GM12878 (cell line): ENCODE measurements at regions not wholly inside any gene's neighbourhood (a gene's known extent, or its start where the extent isn't known, plus 50 kb on each side); places are given as distances from the start of the nearest gene placed in this dataset.
A peak's percentile ranks its signal among the peaks of the same experiment; 100 is the strongest.

ENCODE experiments used
- CTCF ChIP-seq, 3 experiments: IDR thresholded peaks in 2 of 3; conservative IDR thresholded peaks in 1 of 3; 2 replicates each; pipeline ENCODE4 v1.5.1; 2011; ENCODE audit warnings: low read depth in 3 of 3, low read length in 3 of 3, mild to moderate bottlenecking in 3 of 3, control low read depth in 2 of 3, moderate library complexity in 2 of 3, inconsistent platforms in 1 of 3, mixed read lengths in 1 of 3; ENCODE audit not compliant: control insufficient read depth in 2 of 3, insufficient read depth in 1 of 3; ENCODE audit errors: extremely low read depth in 1 of 3
- EGR1 ChIP-seq, 2 experiments: IDR thresholded peaks; 1 replicate in 1 of 2; 2 replicates in 1 of 2; pipeline ENCODE4 v1.6.1; 2011 to 2012; ENCODE audit warnings: low read depth in 2 of 2, low read length in 2 of 2, borderline replicate concordance in 1 of 2, mild to moderate bottlenecking in 1 of 2, moderate library complexity in 1 of 2
- EZH2 ChIP-seq: IDR thresholded peaks from 2 replicates; pipeline ENCODE4 v1.6.1; 2012; ENCODE audit warnings: low read depth, mild to moderate bottlenecking, control low read depth, inconsistent platforms, low read length, borderline replicate concordance; ENCODE audit not compliant: control insufficient read depth
- HCFC1 ChIP-seq: fragments of 150-350 bp; IDR thresholded peaks from 2 replicates; pipeline ENCODE4 v1.6.1; 2014; ENCODE audit warnings: low read length
- JUNB ChIP-seq: IDR thresholded peaks from 2 replicates; pipeline ENCODE4 v1.6.1; 2016; ENCODE audit warnings: antibody characterized with exemption, mild to moderate bottlenecking
- POLR2A ChIP-seq: IDR thresholded peaks from 2 replicates; pipeline ENCODE4 v1.6.1; 2011; ENCODE audit warnings: low read depth, mild to moderate bottlenecking, low read length
- REST ChIP-seq: IDR thresholded peaks from 2 replicates; pipeline ENCODE4 v1.6.1; 2012; ENCODE audit warnings: mild to moderate bottlenecking, low read depth, low read length
- SIN3A ChIP-seq: IDR thresholded peaks from 2 replicates; pipeline ENCODE4 v1.6.1; 2012; ENCODE audit warnings: low read depth, low read length, improper control_type of control experiment

- no peak for TF ChIP-seq REST
- TF ChIP-seq JUNB: no peak
- TF ChIP-seq SIN3A: no peak
- TF ChIP-seq CTCF (IDR thresholded peaks at IDR 0.05 in 2 of 3, conservative IDR thresholded peaks at IDR 0.05 in 1 of 3; ENCODE audit: control insufficient read depth in 2 of 3, extremely low read depth in 1 of 3, insufficient read depth in 1 of 3, low read depth in 3 of 3, low read length in 3 of 3): peak; percentile 8 to 41 (median 27); a peak in 3 of 6 replicates
- no peak for TF ChIP-seq POLR2A
- TF ChIP-seq HCFC1: no peak
- TF ChIP-seq EZH2: no peak
- no peak for TF ChIP-seq EGR1 (IDR thresholded peaks at IDR 0.05; ENCODE audit: borderline replicate concordance in 1 of 2, low read depth in 2 of 2, low read length in 2 of 2)
These were observed 379.8 kb downstream of the VRK1 start for GRCh38 chr14:97177016-97177415.
